Activated effector memory CD4-positive, alpha-beta T cell treated with Interleukin-2 at 50 U/mL for 16 hours (primary cell): ENCODE measurements at regions not wholly inside any gene's neighbourhood (a gene's known extent, or its start where the extent isn't known, plus 50 kb on each side); places are given as distances from the start of the nearest gene placed in this dataset.
"Not testable (repeated sequence)": the region's sequence is repeated elsewhere in the genome, so short reads cannot be mapped to it uniquely, and the experiment has no call there.

Source experiments
- DNase-seq: peaks from one replicate; pipeline ENCODE4 v3.0.0-alpha.2; 2020

GRCh38 chr2:2492800-2493199 is 161.7 kb upstream of the MYT1L start:
- no peak for DNase-seq

GRCh38 chr2:2491964-2492363 is 160.9 kb upstream of the MYT1L start:
- no peak for DNase-seq

- no peak for DNase-seq
Measured at GRCh38 chr2:2484301-2484700, 153.2 kb upstream of the MYT1L start.

- DNase-seq, result no peak
Measured at GRCh38 chr2:2482851-2483250, 151.8 kb upstream of the MYT1L start.

- no peak for DNase-seq
Measured at GRCh38 chr2:2472881-2473280, 141.8 kb upstream of the MYT1L start.

GRCh38 chr2:2472044-2472443 is 141.0 kb upstream of the MYT1L start:
- no peak for DNase-seq

- DNase-seq, result no peak
Measured at GRCh38 chr2:2466534-2466933, 135.5 kb upstream of the MYT1L start.

GRCh38 chr2:2464643-2465042 is 133.6 kb upstream of the MYT1L start:
- no peak for DNase-seq

GRCh38 chr2:2464094-2464493 is 133.0 kb upstream of the MYT1L start:
- no peak for DNase-seq

GRCh38 chr2:2456721-2457120 is 125.6 kb upstream of the MYT1L start:
- no peak for DNase-seq

- DNase-seq, result no peak
Measured at GRCh38 chr2:2455151-2455550, 124.1 kb upstream of the MYT1L start.

GRCh38 chr2:2452961-2453360 is 121.9 kb upstream of the MYT1L start:
- DNase-seq, result no peak

GRCh38 chr2:2451275-2451674 is 120.2 kb upstream of the MYT1L start:
- not testable (repeated sequence) for DNase-seq

- no peak for DNase-seq
Measured at GRCh38 chr2:2448178-2448577, 117.1 kb upstream of the MYT1L start.

GRCh38 chr2:2422621-2423020 is 91.5 kb upstream of the MYT1L start:
- no peak for DNase-seq

- no peak for DNase-seq
Measured at GRCh38 chr2:2413525-2413924, 82.5 kb upstream of the MYT1L start.

- no peak for DNase-seq
Measured at GRCh38 chr2:2410987-2411386, 79.9 kb upstream of the MYT1L start.

- no peak for DNase-seq
Measured at GRCh38 chr2:2409481-2409880, 78.4 kb upstream of the MYT1L start.

- DNase-seq, result no peak
Measured at GRCh38 chr2:2405780-2406179, 74.7 kb upstream of the MYT1L start.

- DNase-seq, result no peak
Measured at GRCh38 chr2:2400286-2401038, 69.4 kb upstream of the MYT1L start.

- DNase-seq, result no peak
Measured at GRCh38 chr2:2399396-2399795, 68.3 kb upstream of the MYT1L start.

GRCh38 chr2:2392332-2392731 is 61.3 kb upstream of the MYT1L start:
- DNase-seq, result no peak

GRCh38 chr2:2389215-2389614 is 58.1 kb upstream of the MYT1L start:
- no peak for DNase-seq
